Transverse colon (tissue), 4 donors: ENCODE measurements at regions not wholly inside any gene's neighbourhood (a gene's known extent, or its start where the extent isn't known, plus 50 kb on each side); places are given as distances from the start of the nearest gene placed in this dataset.
"Not testable (repeated sequence)": the region's sequence is repeated elsewhere in the genome, so short reads cannot be mapped to it uniquely, and the experiment has no call there.

Experiments used
- DNase-seq: peaks from one replicate; pipeline ENCODE4 v3.0.0-alpha.2; 2019
- H3K27ac ChIP-seq, 4 donors: fragments of 200-600 bp; sonication (generic); 2 replicates each; pipeline ENCODE4 v1.5.1; 2016 to 2018; ENCODE audit warnings: inconsistent platforms in 4 of 4
- H3K27me3 ChIP-seq: fragments of 200-600 bp; sonication (generic); 2 replicates; pipeline ENCODE4 v1.5.1; 2017; ENCODE audit warnings: inconsistent platforms
- H3K36me3 ChIP-seq, 4 donors: fragments of 200-600 bp; sonication (generic); 2 replicates each; pipeline ENCODE4 v1.5.1; 2017 to 2019; ENCODE audit warnings: inconsistent platforms in 4 of 4
- H3K4me1 ChIP-seq, 4 donors: fragments of 200-600 bp; sonication (generic); 2 replicates each; pipeline ENCODE4 v1.5.1; 2017 to 2020; ENCODE audit warnings: inconsistent platforms in 4 of 4
- H3K4me3 ChIP-seq, 4 donors: fragments of 200-600 bp; sonication (generic); 1 replicate in 1 of 4; 2 replicates in 3 of 4; pipeline versions ENCODE4 v1.5.1 to v1.6.1; 2017 to 2019; ENCODE audit warnings: inconsistent platforms in 4 of 4
- H3K9me3 ChIP-seq, 2 donors: fragments of 200-600 bp; sonication (generic); 2 replicates each; pipeline ENCODE4 v1.5.1; 2017 to 2019; ENCODE audit warnings: inconsistent platforms in 2 of 2
- CTCF ChIP-seq, 5 experiments: fragments of 200-600 bp in 3 of 5; fragments of 450-650 bp in 2 of 5; sonication (generic) in 3 of 5; IDR thresholded peaks; 1 replicate in 2 of 5; 2 replicates in 3 of 5; pipeline ENCODE4 v1.5.1; 2016 to 2017; ENCODE audit warnings: antibody characterized with exemption in 5 of 5, inconsistent platforms in 3 of 5, mild to moderate bottlenecking in 2 of 5, moderate library complexity in 1 of 5
- EP300 ChIP-seq: sonication (generic); formaldehyde crosslinking; IDR thresholded peaks from one replicate; pipeline ENCODE4 v1.6.1; 2017; ENCODE audit warnings: antibody characterized with exemption, low read depth
- POLR2A ChIP-seq: fragments of 450-650 bp; IDR thresholded peaks from one replicate; pipeline ENCODE4 v1.6.1; 2016; ENCODE audit warnings: antibody characterized with exemption, mild to moderate bottlenecking, moderate library complexity
- POLR2AphosphoS5 ChIP-seq, 3 donors: sonication (generic); formaldehyde crosslinking; IDR thresholded peaks; one replicate each; pipeline ENCODE4 v1.6.1; 2016; ENCODE audit warnings: antibody characterized with exemption in 3 of 3
- WGBS, 2 donors: methylation state at CpG; one replicate each; pipeline ENCODE4 v1.1.5; 2018; ENCODE audit warnings: low coverage in 1 of 2; 5-methylcytosine and 5-hydroxymethylcytosine counted together
- in situ Hi-C, 4 donors: fragments of 200-750 bp; cut with MboI; loops; one replicate each; pipeline versions ENCODE4 v1.15.0 to v1.15.1; 2017; ENCODE audit warnings: low sequenced_read_pairs in 3 of 4, low pct_ligation_motif_present in 1 of 4, low pct_unique_long_range_greater_than_20kb in 1 of 4
- intact Hi-C: fragments of 100-400 bp; cut with DNase I; formaldehyde crosslinking; loops from one replicate; pipeline ENCODE4 v1.15.1; 2023; ENCODE audit warnings: low total_unique reads

GRCh38 chr3:177257625-177258024, 60.3 kb upstream of the TBL1XR1 start:
- H3K4me1 ChIP-seq: no peaks in the 10 kb centered on the region
- no peaks in the 10 kb centered on the region for H3K9me3 ChIP-seq
- H3K27ac ChIP-seq: no peak overlapping the region
- intact Hi-C loops: no loop called here
- no peaks in the 10 kb centered on the region for H3K36me3 ChIP-seq
- H3K4me3 ChIP-seq: no peak overlapping the region
- in situ Hi-C loops: no loop called here
- no peaks in the 10 kb centered on the region for H3K27me3 ChIP-seq
- no peak for DNase-seq
- WGBS, 2 donors: 84 to 93% methylated on average over 2 of the region's 2 CpGs
- TF ChIP-seq CTCF (IDR thresholded peaks at IDR 0.05): no peak
- TF ChIP-seq POLR2AphosphoS5 (IDR thresholded peaks at IDR 0.05): no peak
- TF ChIP-seq POLR2A: no peak
- no peak for TF ChIP-seq EP300

GRCh38 chr3:177262396-177262795, 65.1 kb upstream of the TBL1XR1 start:
- H3K4me3 ChIP-seq: no peak overlapping the region
- intact Hi-C loops: no loop called here
- peaks cover 0 to 9% (median 0%) of the 10 kb centered on the region in 4 donors for H3K4me1 ChIP-seq
- H3K9me3 ChIP-seq: no peaks in the 10 kb centered on the region
- in situ Hi-C loops: no loop called here
- H3K27ac ChIP-seq: no peak overlapping the region
- no peak for TF ChIP-seq POLR2A
- TF ChIP-seq CTCF (IDR thresholded peaks at IDR 0.05): no peak
- no peak for TF ChIP-seq POLR2AphosphoS5 (IDR thresholded peaks at IDR 0.05)
- no peak for TF ChIP-seq EP300
- no peaks in the 10 kb centered on the region for H3K36me3 ChIP-seq
- no peak for DNase-seq
- 91 to 93% methylated on average over 5 of the region's 5 CpGs for WGBS, 2 donors
- H3K27me3 ChIP-seq: no peaks in the 10 kb centered on the region

- no peak for DNase-seq
- intact Hi-C loops (no loop called here), in situ Hi-C loops (no loop called here)
- no peak for TF ChIP-seq POLR2AphosphoS5 (IDR thresholded peaks at IDR 0.05)
- no peak for TF ChIP-seq EP300
- TF ChIP-seq POLR2A: no peak
- no peak for TF ChIP-seq CTCF (IDR thresholded peaks at IDR 0.05)
- Histone ChIP-seq H3K4me3 (no peak overlapping the region), H3K4me1 (peaks cover 0 to 9% (median 0%) of the 10 kb centered on the region in 4 donors), H3K36me3 (no peaks in the 10 kb centered on the region), H3K27ac (no peak overlapping the region), H3K27me3 (no peaks in the 10 kb centered on the region), H3K9me3 (no peaks in the 10 kb centered on the region)
- WGBS, 2 donors: 77 to 86% methylated on average over 7 to 8 of the region's 8 CpGs
Measured at GRCh38 chr3:177263615-177264368, 66.5 kb upstream of the TBL1XR1 start.

GRCh38 chr3:177271811-177272501, 74.7 kb upstream of the TBL1XR1 start:
- intact Hi-C loops, H3K4me3 ChIP-seq, H3K27ac ChIP-seq, in situ Hi-C loops, H3K27me3 ChIP-seq, H3K36me3 ChIP-seq, DNase-seq, H3K4me1 ChIP-seq, H3K9me3 ChIP-seq: not testable (repeated sequence)
- WGBS, 2 donors: 98 to 100% methylated on average over 1 to 28 of the region's 36 CpGs
